ENCODE measurements at regions not wholly inside any gene's neighbourhood (a gene's known extent, or its start where the extent isn't known, plus 50 kb on each side); places are given as distances from the start of the nearest gene placed in this dataset.
A peak's percentile ranks its signal among the peaks of the same experiment; 100 is the strongest.

DNA sequence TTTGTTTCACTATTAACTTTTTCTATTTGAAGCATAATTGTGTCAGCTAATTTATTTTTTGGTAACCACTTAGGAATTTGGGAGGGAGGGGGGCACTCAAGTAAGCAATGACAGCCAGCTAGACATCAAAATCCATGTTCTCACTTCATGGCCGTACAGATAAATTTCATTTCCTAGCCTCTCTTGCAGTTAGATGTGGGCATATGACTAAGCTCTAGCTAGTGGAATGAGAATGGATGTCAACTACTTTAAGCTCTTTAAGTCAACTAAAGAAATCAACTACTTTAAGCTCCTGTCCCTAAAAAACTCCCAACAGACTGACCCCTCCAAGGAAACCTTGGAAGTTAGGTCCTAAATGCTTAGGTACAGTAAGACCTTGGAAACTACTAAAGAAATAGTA, 92.0 kb downstream of the KCNRG start:
- DNase-seq = no peak
- H3K36me3 Mint-ChIP-seq (ENCODE audit: low read depth) = peaks cover 13% of the 10 kb centered on the region
- H3K27me3 Mint-ChIP-seq (ENCODE audit: low read depth) = no peaks in the 10 kb centered on the region
- H3K9me3 Mint-ChIP-seq = no peaks in the 10 kb centered on the region
- H3K4me3 Mint-ChIP-seq = no peak overlapping the region
- intact Hi-C loops (cut with micrococcal nuclease) = loop anchor here (2.0 kb wide), 2 partner anchors 24 to 60 kb away; no protein-coding TSS in a partner anchor
- CTCF ChIA-PET = interaction anchor here (0.6 to 1.3 kb wide), 4 partner anchors 20 to 110 kb away, joined by 3 to 5 read pairs (median 4); partner anchors contain the start of gene TRIM13
- no peak overlapping the region for H3K27ac Mint-ChIP-seq
- peaks cover 34% of the 10 kb centered on the region for H3K4me1 Mint-ChIP-seq (ENCODE audit: low read depth)

- H3K36me3 Mint-ChIP-seq (ENCODE audit: low read depth) = no peaks in the 10 kb centered on the region
- CTCF ChIA-PET = interaction anchor here (0.8 to 1.0 kb wide), 2 partner anchors 31 to 179 kb away, joined by 3 to 4 read pairs; partner anchors contain the start of gene SPRYD7
- H3K27ac Mint-ChIP-seq = no peak overlapping the region
- no peak for DNase-seq
- H3K9me3 Mint-ChIP-seq = no peaks in the 10 kb centered on the region
- H3K27me3 Mint-ChIP-seq (ENCODE audit: low read depth) = no peaks in the 10 kb centered on the region
- no peak overlapping the region for H3K4me3 Mint-ChIP-seq
- intact Hi-C loops (cut with micrococcal nuclease) = no loop called here
- peaks cover 13% of the 10 kb centered on the region for H3K4me1 Mint-ChIP-seq (ENCODE audit: low read depth)
Observed at GRCh38 chr13:50114961-50115360, 99.7 kb downstream of the KCNRG start.

DNA sequence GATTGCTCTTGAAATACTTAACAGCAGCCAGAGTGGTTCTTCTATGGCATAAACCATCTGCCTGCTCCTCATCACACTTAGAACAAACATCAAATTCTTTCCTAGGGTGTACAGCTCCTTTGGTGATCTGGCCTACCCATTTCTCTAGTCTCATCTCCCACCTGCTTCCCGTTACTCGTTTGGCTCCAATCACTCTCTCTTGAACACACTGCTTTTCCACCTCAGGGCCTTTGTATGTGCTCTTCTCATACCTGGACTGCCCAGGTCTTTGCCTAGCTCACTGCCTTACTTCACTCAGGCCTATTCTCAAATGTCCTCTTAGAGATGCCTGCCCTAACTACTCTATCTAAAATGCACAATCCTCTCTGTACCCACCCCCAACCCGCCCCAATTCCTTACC, 100.5 kb downstream of the KCNRG start:
- intact Hi-C loops (cut with micrococcal nuclease) = no loop called here
- Mint-ChIP-seq H3K9me3 (no peaks in the 10 kb centered on the region), H3K4me1 (ENCODE audit: low read depth) (peaks cover 13% of the 10 kb centered on the region), H3K27ac (no peak overlapping the region), H3K27me3 (ENCODE audit: low read depth) (no peaks in the 10 kb centered on the region), H3K36me3 (ENCODE audit: low read depth) (no peaks in the 10 kb centered on the region), H3K4me3 (no peak overlapping the region)
- CTCF ChIA-PET = interaction anchor here (0.8 to 1.6 kb wide), 4 partner anchors 11 to 180 kb away, joined by 3 to 4 read pairs (median 4); partner anchors contain the start of gene SPRYD7
- DNase-seq = no peak

- CTCF ChIA-PET = interaction anchor here (0.7 to 1.6 kb wide), 3 partner anchors 10 to 598 kb away, joined by 4 read pairs; no protein-coding TSS in a partner anchor
- no peaks in the 10 kb centered on the region for H3K36me3 Mint-ChIP-seq (ENCODE audit: low read depth)
- no peak overlapping the region for H3K4me3 Mint-ChIP-seq
- H3K27ac Mint-ChIP-seq = no peak overlapping the region
- H3K9me3 Mint-ChIP-seq = no peaks in the 10 kb centered on the region
- H3K4me1 Mint-ChIP-seq (ENCODE audit: low read depth) = peaks cover 11% of the 10 kb centered on the region
- DNase-seq = no peak
- intact Hi-C loops (cut with micrococcal nuclease) = no loop called here
- no peaks in the 10 kb centered on the region for H3K27me3 Mint-ChIP-seq (ENCODE audit: low read depth)
Observed at GRCh38 chr13:50116430-50116973, 101.3 kb downstream of the KCNRG start.

GRCh38 chr13:50119591-50119990, 104.3 kb downstream of the KCNRG start:
- no peak for DNase-seq
- peaks cover 26% of the 10 kb centered on the region for H3K4me1 Mint-ChIP-seq (ENCODE audit: low read depth)
- no peaks in the 10 kb centered on the region for H3K9me3 Mint-ChIP-seq
- no peak overlapping the region for H3K4me3 Mint-ChIP-seq
- CTCF ChIA-PET = interaction anchor here (0.9 kb wide), 1 partner anchor 412 kb away, joined by 3 read pairs; no protein-coding TSS in a partner anchor
- no peaks in the 10 kb centered on the region for H3K36me3 Mint-ChIP-seq (ENCODE audit: low read depth)
- no peaks in the 10 kb centered on the region for H3K27me3 Mint-ChIP-seq (ENCODE audit: low read depth)
- intact Hi-C loops (cut with micrococcal nuclease) = no loop called here
- H3K27ac Mint-ChIP-seq = no peak overlapping the region

DNA sequence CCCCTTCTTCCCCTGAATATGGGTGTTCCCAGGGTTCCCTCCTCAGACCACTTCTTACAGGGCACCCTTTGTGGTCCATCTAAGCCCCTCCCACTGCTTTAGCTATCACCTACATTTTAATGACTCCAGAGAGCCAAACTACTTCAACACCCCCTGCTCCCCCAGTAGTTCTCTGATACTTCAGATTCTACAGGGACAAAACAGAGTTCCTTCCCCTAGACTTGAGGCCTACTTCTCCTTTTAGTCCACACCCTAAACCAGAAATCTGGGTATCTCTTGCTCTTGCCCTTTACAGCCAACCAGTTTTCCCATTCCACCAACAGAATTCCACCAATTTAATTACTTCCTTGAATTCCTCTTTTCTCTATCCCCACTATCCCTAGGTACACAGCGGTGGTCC, 107.2 kb downstream of the KCNRG start:
- peaks cover 35% of the 10 kb centered on the region for H3K4me1 Mint-ChIP-seq (ENCODE audit: low read depth)
- H3K4me3 Mint-ChIP-seq = no peak overlapping the region
- intact Hi-C loops (cut with micrococcal nuclease) = no loop called here
- no peak for DNase-seq
- peaks cover 2% of the 10 kb centered on the region for H3K36me3 Mint-ChIP-seq (ENCODE audit: low read depth)
- CTCF ChIA-PET = no interaction called here
- H3K27me3 Mint-ChIP-seq (ENCODE audit: low read depth) = peaks cover 6% of the 10 kb centered on the region
- no peak overlapping the region for H3K27ac Mint-ChIP-seq
- H3K9me3 Mint-ChIP-seq = no peaks in the 10 kb centered on the region

GRCh38 chr13:50123002-50123401, 107.8 kb downstream of the KCNRG start:
- Mint-ChIP-seq H3K36me3 (ENCODE audit: low read depth) (peaks cover 2% of the 10 kb centered on the region), H3K4me3 (peak overlapping the region; percentile 77), H3K27me3 (ENCODE audit: low read depth) (peaks cover 7% of the 10 kb centered on the region), H3K27ac (no peak overlapping the region), H3K4me1 (ENCODE audit: low read depth) (peaks cover 39% of the 10 kb centered on the region), H3K9me3 (no peaks in the 10 kb centered on the region)
- intact Hi-C loops (cut with micrococcal nuclease) = loop anchor here (1.0 kb wide), 2 partner anchors 17 to 29 kb away; no protein-coding TSS in a partner anchor
- DNase-seq = no peak
- CTCF ChIA-PET = interaction anchor here (1.0 to 4.7 kb wide), 3 partner anchors 21 to 101 kb away, joined by 3 to 44 read pairs (median 3); no protein-coding TSS in a partner anchor

DNA sequence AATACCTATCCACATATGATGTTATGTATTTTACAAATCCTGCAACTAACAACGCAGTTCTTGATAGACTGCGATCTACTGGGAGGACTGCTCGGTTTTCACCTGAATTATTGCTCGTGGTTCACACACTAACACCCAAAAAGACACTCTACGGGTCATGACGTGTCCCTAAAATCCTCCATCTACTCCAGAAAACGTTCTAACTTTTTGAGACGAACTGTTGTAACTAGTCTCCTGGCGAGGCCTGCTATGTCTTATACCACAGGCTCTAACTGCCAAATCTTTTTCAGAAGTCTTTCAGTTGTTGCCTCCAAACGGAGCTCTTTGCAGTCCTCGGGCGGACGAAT, 108.2 kb downstream of the KCNRG start:
- no peak for DNase-seq
- H3K4me1 Mint-ChIP-seq (ENCODE audit: low read depth) = peaks cover 43% of the 10 kb centered on the region
- peaks cover 2% of the 10 kb centered on the region for H3K36me3 Mint-ChIP-seq (ENCODE audit: low read depth)
- peak overlapping the region; percentile 92 for H3K27ac Mint-ChIP-seq
- peak overlapping the region; percentile 77 for H3K4me3 Mint-ChIP-seq
- CTCF ChIA-PET = interaction anchor here (0.6 to 4.7 kb wide), 4 partner anchors 21 to 788 kb away, joined by 3 to 44 read pairs (median 4); no protein-coding TSS in a partner anchor
- peaks cover 12% of the 10 kb centered on the region for H3K27me3 Mint-ChIP-seq (ENCODE audit: low read depth)
- intact Hi-C loops (cut with micrococcal nuclease) = loop anchor here (1.0 kb wide), 2 partner anchors 17 to 29 kb away; no protein-coding TSS in a partner anchor
- no peaks in the 10 kb centered on the region for H3K9me3 Mint-ChIP-seq

DNA sequence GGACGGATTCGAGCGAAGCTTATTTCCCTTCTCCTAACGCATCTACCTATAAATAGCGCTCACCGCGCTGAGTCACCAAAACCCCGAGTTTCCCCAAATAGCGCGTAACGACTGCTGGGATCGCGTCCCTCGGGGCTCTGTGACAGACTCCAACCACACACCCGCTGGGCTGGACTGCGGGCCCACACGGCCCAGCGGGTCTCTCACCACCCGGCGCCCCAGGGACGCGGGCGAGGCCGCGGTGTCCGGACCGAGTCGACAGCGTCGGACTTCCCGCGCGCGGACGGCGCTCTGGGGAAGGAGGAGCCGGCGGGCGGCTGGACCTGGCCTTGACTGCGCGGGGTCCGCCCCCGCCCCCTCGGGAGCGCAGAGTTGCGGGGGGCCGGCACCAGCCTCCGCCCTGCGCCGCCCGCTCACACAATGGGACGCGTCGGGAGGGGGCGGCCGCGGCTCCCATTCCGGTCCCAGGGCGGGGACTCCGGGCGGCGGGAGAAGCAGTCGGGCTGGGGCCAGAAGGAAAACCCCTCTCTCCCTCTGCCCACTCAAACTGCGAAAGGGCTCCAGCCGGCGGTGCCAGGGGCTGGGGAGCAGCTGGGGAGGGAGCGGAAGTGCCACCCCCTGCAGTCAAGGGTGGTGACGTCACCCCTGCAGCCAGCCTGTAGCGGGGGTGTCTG, 108.8 kb downstream of the KCNRG start:
- intact Hi-C loops (cut with micrococcal nuclease) = loop anchor here (1.0 to 2.0 kb wide), 9 partner anchors 18 to 1679 kb away; partner anchors contain the start of genes CAB39L, INTS6, KPNA3 and SETDB2
- peaks cover 48% of the 10 kb centered on the region for H3K4me1 Mint-ChIP-seq (ENCODE audit: low read depth)
- CTCF ChIA-PET = interaction anchor here (0.6 to 4.7 kb wide), 5 partner anchors 22 to 788 kb away, joined by 3 to 44 read pairs (median 3); no protein-coding TSS in a partner anchor
- H3K4me3 Mint-ChIP-seq = peak overlapping the region; percentile 77
- peak overlapping the region; percentile 92 for H3K27ac Mint-ChIP-seq
- peaks cover 2% of the 10 kb centered on the region for H3K36me3 Mint-ChIP-seq (ENCODE audit: low read depth)
- H3K27me3 Mint-ChIP-seq (ENCODE audit: low read depth) = peaks cover 15% of the 10 kb centered on the region
- peak; percentile 89 for DNase-seq
- H3K9me3 Mint-ChIP-seq = no peaks in the 10 kb centered on the region

GRCh38 chr13:50124536-50125303, 109.5 kb downstream of the KCNRG start:
- H3K27ac Mint-ChIP-seq = peak overlapping the region; percentile 86
- CTCF ChIA-PET = interaction anchor here (1.3 to 4.7 kb wide), 3 partner anchors 40 to 100 kb away, joined by 3 to 44 read pairs (median 3); no protein-coding TSS in a partner anchor
- H3K36me3 Mint-ChIP-seq (ENCODE audit: low read depth) = peaks cover 2% of the 10 kb centered on the region
- H3K9me3 Mint-ChIP-seq = no peaks in the 10 kb centered on the region
- DNase-seq = peak; percentile 95
- intact Hi-C loops (cut with micrococcal nuclease) = loop anchor here (1.0 to 5.0 kb wide), 11 partner anchors 42 to 1678 kb away; partner anchors contain the start of genes CAB39L, INTS6, KPNA3 and SETDB2
- peaks cover 21% of the 10 kb centered on the region for H3K27me3 Mint-ChIP-seq (ENCODE audit: low read depth)
- H3K4me1 Mint-ChIP-seq (ENCODE audit: low read depth) = peaks cover 52% of the 10 kb centered on the region
- H3K4me3 Mint-ChIP-seq = peak overlapping the region; percentile 77

DNA sequence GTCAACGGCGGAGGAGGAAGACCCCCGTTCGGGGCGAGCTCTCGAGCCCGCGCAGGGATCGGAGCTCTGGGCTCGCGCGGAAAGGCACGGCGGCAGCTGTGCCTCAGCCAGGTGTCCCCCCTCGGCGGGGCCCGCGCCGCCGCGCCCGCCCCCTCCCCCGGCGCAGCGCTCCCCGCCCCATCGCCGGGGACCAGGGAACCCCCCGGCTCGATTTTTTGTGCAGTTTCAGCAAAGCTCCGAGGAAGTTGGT, 110.0 kb downstream of the KCNRG start:
- DNase-seq = no peak
- peaks cover 57% of the 10 kb centered on the region for H3K4me1 Mint-ChIP-seq (ENCODE audit: low read depth)

More for the DNA sequence above, 110.0 kb downstream of the KCNRG start:
- H3K4me3 Mint-ChIP-seq = peak overlapping the region; percentile 77
- H3K27me3 Mint-ChIP-seq (ENCODE audit: low read depth) = peaks cover 21% of the 10 kb centered on the region
- CTCF ChIA-PET = interaction anchor here (1.3 to 4.7 kb wide), 2 partner anchors 41 to 44 kb away, joined by 3 to 44 read pairs; no protein-coding TSS in a partner anchor
- intact Hi-C loops (cut with micrococcal nuclease) = loop anchor here (1.0 to 5.0 kb wide), 8 partner anchors 120 to 1678 kb away; partner anchors contain the start of genes INTS6, KPNA3 and TRIM13
- no peaks in the 10 kb centered on the region for H3K9me3 Mint-ChIP-seq
- peaks cover 2% of the 10 kb centered on the region for H3K36me3 Mint-ChIP-seq (ENCODE audit: low read depth)
- H3K27ac Mint-ChIP-seq = peak overlapping the region; percentile 86
